ENCODE measurements at regions not wholly inside any gene's neighbourhood (a gene's known extent, or its start where the extent isn't known, plus 50 kb on each side); places are given as distances from the start of the nearest gene placed in this dataset.
"Not testable (repeated sequence)": the region's sequence is repeated elsewhere in the genome, so short reads cannot be mapped to it uniquely, and the experiment has no call there.

DNA sequence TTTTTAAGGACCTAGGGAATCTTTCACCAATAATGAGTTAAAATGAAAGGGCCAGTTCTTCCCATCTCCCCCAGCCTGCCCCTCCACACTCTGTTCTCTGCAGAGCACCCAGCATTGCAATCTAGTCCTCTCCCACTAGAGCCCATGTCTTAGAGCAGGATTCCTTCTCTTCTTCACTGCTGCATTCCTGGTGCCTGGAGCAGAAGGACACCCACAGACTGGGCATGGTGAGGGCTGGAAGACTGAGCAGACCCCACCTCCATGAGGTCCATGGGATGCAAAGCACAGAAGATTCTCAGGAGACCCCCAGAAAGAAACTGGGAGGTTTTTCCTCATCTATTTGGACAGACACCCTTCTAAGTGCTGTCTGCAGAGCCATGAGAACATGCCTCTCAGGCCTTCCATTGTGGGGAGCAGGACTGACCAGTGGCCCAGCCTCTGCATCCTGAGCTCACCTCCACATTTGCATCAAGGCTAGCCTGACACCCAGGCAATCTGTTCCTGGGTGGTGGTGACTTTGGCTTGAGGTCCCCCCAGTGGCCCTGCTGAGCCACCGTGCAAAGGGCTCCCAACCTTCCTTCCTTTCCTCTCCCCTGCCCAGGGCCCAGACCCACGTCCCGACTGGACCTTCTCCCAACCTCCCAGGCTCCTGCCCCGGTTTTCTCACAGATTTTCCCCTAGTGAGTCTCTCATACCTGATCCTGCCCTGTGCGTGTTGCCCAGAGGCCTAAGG lies 74.2 kb upstream of the ZNF469 start:
- no peaks in the 10 kb centered on the region for H3K79me2 ChIP-seq (ENCODE audit: insufficient read depth)
- H3K27me3 ChIP-seq (replicated peaks; ENCODE audit: insufficient read depth): no peaks in the 10 kb centered on the region
- peaks cover 39% of the 10 kb centered on the region for H3F3A ChIP-seq (ENCODE audit: insufficient read depth)
- no peaks in the 10 kb centered on the region for H3K9me3 ChIP-seq (ENCODE audit: low read depth)
- TF ChIP-seq EZH2 (IDR thresholded peaks at IDR 0.05; ENCODE audit: insufficient read depth, poor library complexity, severe bottlenecking): no peak
- TF ChIP-seq EZH2phosphoT487 (IDR thresholded peaks at IDR 0.05; ENCODE audit: insufficient read depth, low read depth): no peak
- no peaks in the 10 kb centered on the region for H3K9me2 ChIP-seq (ENCODE audit: insufficient read depth)
- H3K4me2 ChIP-seq (ENCODE audit: unreplicated experiment): no peak overlapping the region
- peaks cover 40% of the 10 kb centered on the region for H3K4me1 ChIP-seq (ENCODE audit: insufficient read depth)
- no peak for DNase-seq
- no peak overlapping the region for H3K9ac ChIP-seq
- in situ Hi-C loops (cut with MboI): no loop called here
- H3K36me3 ChIP-seq (ENCODE audit: low read depth): no peaks in the 10 kb centered on the region
- H3K4me3 ChIP-seq: no peak overlapping the region
- 89 to 92% methylated on average over 5 of the region's 5 CpGs for WGBS, 2 experiments (ENCODE audit: low coverage in 1 of 2, low lambda C conversion rate in 2 of 2, missing lambda C conversion rate in 2 of 2)
- H2AFZ ChIP-seq: no peak overlapping the region
- no peak overlapping the region for H3K27ac ChIP-seq
- H4K20me1 ChIP-seq (ENCODE audit: insufficient read depth): no peaks in the 10 kb centered on the region

- Histone ChIP-seq H3K36me3 (ENCODE audit: low read depth) (no peaks in the 10 kb centered on the region), H3K27ac (no peak overlapping the region), H3K9me3 (ENCODE audit: low read depth) (no peaks in the 10 kb centered on the region), H3K4me3 (no peak overlapping the region), H3K9me2 (ENCODE audit: insufficient read depth) (no peaks in the 10 kb centered on the region), H3K4me1 (ENCODE audit: insufficient read depth) (peaks cover 33% of the 10 kb centered on the region), H3K4me2 (ENCODE audit: unreplicated experiment) (no peak overlapping the region), H4K20me1 (ENCODE audit: insufficient read depth) (no peaks in the 10 kb centered on the region), H3K27me3 (replicated peaks; ENCODE audit: insufficient read depth) (no peaks in the 10 kb centered on the region), H3K9ac (no peak overlapping the region), H3K79me2 (ENCODE audit: insufficient read depth) (no peaks in the 10 kb centered on the region), H2AFZ (no peak overlapping the region), H3F3A (ENCODE audit: insufficient read depth) (peaks cover 34% of the 10 kb centered on the region)
- TF ChIP-seq EZH2phosphoT487 (IDR thresholded peaks at IDR 0.05; ENCODE audit: insufficient read depth, low read depth): no peak
- TF ChIP-seq EZH2 (IDR thresholded peaks at IDR 0.05; ENCODE audit: insufficient read depth, poor library complexity, severe bottlenecking): no peak
- no peak for DNase-seq
- in situ Hi-C loops (cut with MboI): no loop called here
- 92 to 96% methylated on average over 9 to 17 of the region's 17 CpGs for WGBS, 2 experiments (ENCODE audit: low coverage in 1 of 2, low lambda C conversion rate in 2 of 2, missing lambda C conversion rate in 2 of 2)
Observed at GRCh38 chr16:88309174-88309907, 73.4 kb upstream of the ZNF469 start.

DNA sequence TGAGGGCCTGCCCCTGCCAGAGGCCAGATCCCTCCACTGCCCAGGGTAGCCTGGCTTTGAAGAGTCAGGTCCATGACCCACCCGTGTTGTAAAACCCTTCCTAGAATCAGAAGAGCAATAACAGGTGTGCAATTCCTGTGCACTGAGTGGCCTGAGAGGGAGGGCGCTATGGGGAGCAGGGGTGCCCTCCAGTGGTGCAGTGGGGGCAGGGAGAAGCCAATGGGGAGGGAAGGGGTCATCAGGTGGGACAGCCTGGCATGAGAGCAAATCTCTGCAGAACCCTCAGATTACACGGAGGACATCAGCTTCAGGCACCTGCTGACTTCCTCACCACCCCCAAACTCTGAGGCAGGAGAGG lies 72.9 kb upstream of the ZNF469 start:
- no peak for DNase-seq

DNA sequence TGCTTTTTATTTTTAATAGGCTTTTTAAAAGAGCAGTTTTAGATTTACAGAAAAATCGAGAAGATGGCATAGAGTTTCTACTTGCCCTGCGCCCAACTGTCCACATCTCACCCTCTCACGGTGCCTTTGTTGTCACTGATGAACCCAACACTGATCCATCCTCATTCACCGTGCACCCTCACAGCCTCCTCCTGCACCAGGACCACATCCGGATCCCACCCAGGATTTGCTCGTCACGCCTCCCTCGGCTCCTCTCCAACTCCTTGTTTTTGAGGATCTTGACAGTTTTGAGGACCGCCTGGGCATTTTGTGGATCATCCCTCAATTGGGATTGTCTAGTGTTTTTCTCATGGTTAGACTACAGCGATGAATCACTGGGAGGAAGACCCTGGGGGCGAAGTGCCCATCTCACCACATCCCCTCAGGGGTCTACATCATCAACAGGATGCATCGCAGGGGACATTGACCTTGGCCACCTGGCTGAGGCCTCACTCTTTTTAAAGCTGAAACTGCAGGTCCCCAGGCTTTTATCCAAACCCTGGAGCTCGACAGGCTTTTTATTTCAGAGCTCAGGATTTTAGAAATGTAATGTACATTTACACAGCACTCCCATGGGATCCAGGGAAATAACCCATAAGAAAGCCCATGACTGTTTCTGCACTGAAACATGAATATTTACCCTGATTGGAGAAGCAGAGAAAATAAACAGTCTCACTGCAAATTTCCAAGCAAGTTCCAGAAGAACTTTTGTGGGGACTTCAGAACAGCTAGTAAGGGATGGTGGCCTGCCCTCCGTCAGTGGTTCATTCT lies 71.8 kb upstream of the ZNF469 start:
- no peak for DNase-seq
- no peak for TF ChIP-seq EZH2 (IDR thresholded peaks at IDR 0.05; ENCODE audit: insufficient read depth, poor library complexity, severe bottlenecking)
- TF ChIP-seq EZH2phosphoT487 (IDR thresholded peaks at IDR 0.05; ENCODE audit: insufficient read depth, low read depth): no peak
- no peaks in the 10 kb centered on the region for H3K27me3 ChIP-seq (replicated peaks; ENCODE audit: insufficient read depth)
- no peaks in the 10 kb centered on the region for H3K9me2 ChIP-seq (ENCODE audit: insufficient read depth)
- no peaks in the 10 kb centered on the region for H3K9me3 ChIP-seq (ENCODE audit: low read depth)
- no peak overlapping the region for H3K9ac ChIP-seq
- in situ Hi-C loops (cut with MboI): no loop called here
- no peaks in the 10 kb centered on the region for H4K20me1 ChIP-seq (ENCODE audit: insufficient read depth)
- no peak overlapping the region for H3K4me3 ChIP-seq
- H3K36me3 ChIP-seq (ENCODE audit: low read depth): no peaks in the 10 kb centered on the region
- WGBS, 2 experiments (ENCODE audit: low coverage in 1 of 2, low lambda C conversion rate in 2 of 2, missing lambda C conversion rate in 2 of 2): 95% methylated on average over 14 of the region's 14 CpGs
- H3K4me2 ChIP-seq (ENCODE audit: unreplicated experiment): no peak overlapping the region
- H3F3A ChIP-seq (ENCODE audit: insufficient read depth): peaks cover 24% of the 10 kb centered on the region
- H3K27ac ChIP-seq: no peak overlapping the region
- H3K79me2 ChIP-seq (ENCODE audit: insufficient read depth): no peaks in the 10 kb centered on the region
- peaks cover 23% of the 10 kb centered on the region for H3K4me1 ChIP-seq (ENCODE audit: insufficient read depth)
- H2AFZ ChIP-seq: no peak overlapping the region

More for the DNA sequence above, 72.9 kb upstream of the ZNF469 start:
- H3K4me1 ChIP-seq (ENCODE audit: insufficient read depth): peaks cover 29% of the 10 kb centered on the region
- no peaks in the 10 kb centered on the region for H3K9me2 ChIP-seq (ENCODE audit: insufficient read depth)
- no peaks in the 10 kb centered on the region for H3K27me3 ChIP-seq (replicated peaks; ENCODE audit: insufficient read depth)
- no peaks in the 10 kb centered on the region for H3K9me3 ChIP-seq (ENCODE audit: low read depth)
- no peaks in the 10 kb centered on the region for H3K36me3 ChIP-seq (ENCODE audit: low read depth)
- H3K27ac ChIP-seq: no peak overlapping the region
- H4K20me1 ChIP-seq (ENCODE audit: insufficient read depth): no peaks in the 10 kb centered on the region
- in situ Hi-C loops (cut with MboI): no loop called here
- no peak for TF ChIP-seq EZH2 (IDR thresholded peaks at IDR 0.05; ENCODE audit: insufficient read depth, poor library complexity, severe bottlenecking)
- no peak for TF ChIP-seq EZH2phosphoT487 (IDR thresholded peaks at IDR 0.05; ENCODE audit: insufficient read depth, low read depth)
- WGBS, 2 experiments (ENCODE audit: low coverage in 1 of 2, low lambda C conversion rate in 2 of 2, missing lambda C conversion rate in 2 of 2): 60 to 62% methylated on average over 3 of the region's 3 CpGs
- H3K9ac ChIP-seq: no peak overlapping the region
- H3F3A ChIP-seq (ENCODE audit: insufficient read depth): peaks cover 29% of the 10 kb centered on the region
- H3K79me2 ChIP-seq (ENCODE audit: insufficient read depth): no peaks in the 10 kb centered on the region
- no peak overlapping the region for H3K4me2 ChIP-seq (ENCODE audit: unreplicated experiment)
- no peak overlapping the region for H2AFZ ChIP-seq
- H3K4me3 ChIP-seq: no peak overlapping the region

- in situ Hi-C loops (cut with MboI): not testable (repeated sequence)
Observed at GRCh38 chr16:88311860-88312259, 70.9 kb upstream of the ZNF469 start.

More at GRCh38 chr16:88311860-88312259, 70.9 kb upstream of the ZNF469 start:
- H3K79me2 ChIP-seq (ENCODE audit: insufficient read depth); H3K27ac ChIP-seq; H2AFZ ChIP-seq; H3K4me2 ChIP-seq (ENCODE audit: unreplicated experiment); H3K9me2 ChIP-seq (ENCODE audit: insufficient read depth); H4K20me1 ChIP-seq (ENCODE audit: insufficient read depth); H3K36me3 ChIP-seq (ENCODE audit: low read depth); H3K9ac ChIP-seq; H3K27me3 ChIP-seq (replicated peaks; ENCODE audit: insufficient read depth); DNase-seq; H3K9me3 ChIP-seq (ENCODE audit: low read depth); H3K4me3 ChIP-seq: not testable (repeated sequence)
- Histone ChIP-seq H3F3A (ENCODE audit: insufficient read depth) (peaks cover 16% of the 10 kb centered on the region), H3K4me1 (ENCODE audit: insufficient read depth) (peaks cover 18% of the 10 kb centered on the region)

Measured in GM23248 (cell line).